Karpas-422 (cell line): ENCODE measurements at regions not wholly inside any gene's neighbourhood (a gene's known extent, or its start where the extent isn't known, plus 50 kb on each side); places are given as distances from the start of the nearest gene placed in this dataset.

Source experiments
- DNase-seq: peaks from one replicate; pipeline ENCODE4 v3.0.0-alpha.2; 2015
- H2AFZ ChIP-seq: fragments of 200-600 bp; sonication (generic); 2 replicates; pipeline ENCODE4 v1.6.1; 2014; ENCODE audit warnings: antibody characterized with exemption, low read length, mixed read lengths
- H3K27ac ChIP-seq: fragments of 200-600 bp; sonication (generic); 2 replicates; pipeline ENCODE4 v1.5.1; 2014; ENCODE audit warnings: mild to moderate bottlenecking, low read length, moderate library complexity
- H3K27me3 ChIP-seq: fragments of 200-600 bp; sonication (generic); 2 replicates; pipeline ENCODE4 v1.6.1; 2014; ENCODE audit warnings: low read length, mixed read lengths
- H3K36me3 ChIP-seq: fragments of 200-600 bp; sonication (generic); 2 replicates; pipeline ENCODE4 v1.6.1; 2014; ENCODE audit warnings: low read length, mixed read lengths; ENCODE audit not compliant: insufficient read depth
- H3K4me1 ChIP-seq: fragments of 200-600 bp; sonication (generic); 2 replicates; pipeline ENCODE4 v1.6.1; 2014; ENCODE audit warnings: mild to moderate bottlenecking, low read length, mixed read lengths
- H3K4me2 ChIP-seq: fragments of 200-600 bp; sonication (generic); 2 replicates; pipeline ENCODE4 v1.6.1; 2014; ENCODE audit warnings: low read length, low read depth, mild to moderate bottlenecking; ENCODE audit not compliant: poor library complexity, severe bottlenecking
- H3K4me3 ChIP-seq: fragments of 200-600 bp; sonication (generic); 2 replicates; pipeline ENCODE4 v1.5.1; 2014; ENCODE audit warnings: mild to moderate bottlenecking, antibody characterized with exemption, low read length, mixed read lengths
- H3K79me2 ChIP-seq: fragments of 200-600 bp; sonication (generic); 2 replicates; pipeline ENCODE4 v1.6.1; 2014; ENCODE audit warnings: mild to moderate bottlenecking, low read length, mixed read lengths
- H3K9ac ChIP-seq: fragments of 200-600 bp; sonication (generic); 2 replicates; pipeline ENCODE4 v1.6.0; 2014; ENCODE audit warnings: low read length
- H3K9me2 ChIP-seq: fragments of 200-600 bp; sonication (generic), shearing (Covaris generic); replicated peaks from 2 replicates; pipeline ENCODE4 v1.6.0; 2014; ENCODE audit warnings: mild to moderate bottlenecking, low read length, moderate library complexity; ENCODE audit not compliant: insufficient read depth
- H3K9me3 ChIP-seq: fragments of 300-700, 200-600 bp; sonication (generic); 2 replicates; pipeline ENCODE4 v1.6.1; 2014; ENCODE audit warnings: low read length, mixed read lengths
- H4K20me1 ChIP-seq: fragments of 200-600 bp; sonication (generic); 2 replicates; pipeline ENCODE4 v1.6.1; 2014; ENCODE audit warnings: mild to moderate bottlenecking, antibody characterized with exemption, low read length, low read depth; ENCODE audit not compliant: insufficient read depth

GRCh38 chr2:4175343-4175742 lies 472.0 kb downstream of the DCDC2C start:
- Histone ChIP-seq H3K9ac (no peak overlapping the region), H3K9me2 (no peaks in the 10 kb centered on the region), H3K4me2 (no peak overlapping the region), H3K79me2 (no peaks in the 10 kb centered on the region), H3K4me1 (no peaks in the 10 kb centered on the region), H3K4me3 (no peak overlapping the region), H3K9me3 (peaks cover 14% of the 10 kb centered on the region), H2AFZ (no peak overlapping the region), H3K36me3 (no peaks in the 10 kb centered on the region), H3K27ac (no peak overlapping the region), H4K20me1 (no peaks in the 10 kb centered on the region), H3K27me3 (no peaks in the 10 kb centered on the region)
- DNase-seq = peak; percentile 55

- H3K4me1 ChIP-seq = no peaks in the 10 kb centered on the region
- H3K9me2 ChIP-seq = no peaks in the 10 kb centered on the region
- no peaks in the 10 kb centered on the region for H3K27me3 ChIP-seq
- no peaks in the 10 kb centered on the region for H3K9me3 ChIP-seq
- H2AFZ ChIP-seq = no peak overlapping the region
- no peak overlapping the region for H3K4me3 ChIP-seq
- DNase-seq = no peak
- no peak overlapping the region for H3K4me2 ChIP-seq
- no peaks in the 10 kb centered on the region for H3K79me2 ChIP-seq
- H4K20me1 ChIP-seq = no peaks in the 10 kb centered on the region
- no peaks in the 10 kb centered on the region for H3K36me3 ChIP-seq
- H3K27ac ChIP-seq = no peak overlapping the region
- H3K9ac ChIP-seq = no peak overlapping the region
Observed at GRCh38 chr2:4180631-4181030, 477.3 kb downstream of the DCDC2C start.

GRCh38 chr2:4181062-4181461 lies 477.7 kb downstream of the DCDC2C start:
- Histone ChIP-seq H3K27me3 (no peaks in the 10 kb centered on the region), H3K4me2 (no peak overlapping the region), H3K9me3 (no peaks in the 10 kb centered on the region), H3K4me3 (no peak overlapping the region), H3K36me3 (no peaks in the 10 kb centered on the region), H3K27ac (no peak overlapping the region), H3K4me1 (no peaks in the 10 kb centered on the region), H2AFZ (no peak overlapping the region), H3K79me2 (no peaks in the 10 kb centered on the region), H3K9me2 (no peaks in the 10 kb centered on the region), H4K20me1 (no peaks in the 10 kb centered on the region), H3K9ac (no peak overlapping the region)
- no peak for DNase-seq

GRCh38 chr2:4188561-4188960 lies 485.2 kb downstream of the DCDC2C start:
- Histone ChIP-seq H3K4me3 (no peak overlapping the region), H3K27ac (no peak overlapping the region), H2AFZ (no peak overlapping the region), H3K9ac (no peak overlapping the region), H3K4me1 (no peaks in the 10 kb centered on the region), H3K27me3 (no peaks in the 10 kb centered on the region), H3K9me3 (no peaks in the 10 kb centered on the region), H3K4me2 (no peak overlapping the region), H3K79me2 (no peaks in the 10 kb centered on the region), H3K36me3 (no peaks in the 10 kb centered on the region), H3K9me2 (no peaks in the 10 kb centered on the region; the same call in 1 of the 2 replicates), H4K20me1 (no peaks in the 10 kb centered on the region)
- DNase-seq = no peak

GRCh38 chr2:4190548-4190947 lies 487.2 kb downstream of the DCDC2C start:
- no peak for DNase-seq
- H2AFZ ChIP-seq = no peak overlapping the region
- H3K4me2 ChIP-seq = no peak overlapping the region
- no peaks in the 10 kb centered on the region for H3K4me1 ChIP-seq
- no peaks in the 10 kb centered on the region for H3K9me3 ChIP-seq
- H3K27ac ChIP-seq = no peak overlapping the region
- H3K36me3 ChIP-seq = no peaks in the 10 kb centered on the region
- no peak overlapping the region for H3K4me3 ChIP-seq
- no peak overlapping the region for H3K9ac ChIP-seq
- H3K27me3 ChIP-seq = no peaks in the 10 kb centered on the region
- no peaks in the 10 kb centered on the region; the same call in 1 of the 2 replicates for H3K9me2 ChIP-seq
- no peaks in the 10 kb centered on the region for H4K20me1 ChIP-seq
- H3K79me2 ChIP-seq = no peaks in the 10 kb centered on the region

GRCh38 chr2:4192119-4192518 lies 488.7 kb downstream of the DCDC2C start:
- no peaks in the 10 kb centered on the region for H3K9me3 ChIP-seq
- H3K27ac ChIP-seq = no peak overlapping the region
- H3K9me2 ChIP-seq = no peaks in the 10 kb centered on the region; the same call in 1 of the 2 replicates
- H3K4me3 ChIP-seq = no peak overlapping the region
- no peak overlapping the region for H2AFZ ChIP-seq
- H3K79me2 ChIP-seq = no peaks in the 10 kb centered on the region
- no peak for DNase-seq
- H3K9ac ChIP-seq = no peak overlapping the region
- no peak overlapping the region for H3K4me2 ChIP-seq
- H4K20me1 ChIP-seq = no peaks in the 10 kb centered on the region
- H3K36me3 ChIP-seq = no peaks in the 10 kb centered on the region
- H3K4me1 ChIP-seq = no peaks in the 10 kb centered on the region
- H3K27me3 ChIP-seq = no peaks in the 10 kb centered on the region

- no peaks in the 10 kb centered on the region for H3K79me2 ChIP-seq
- DNase-seq = no peak
- H3K4me2 ChIP-seq = no peak overlapping the region
Observed at GRCh38 chr2:4214444-4215205, 511.2 kb downstream of the DCDC2C start.

GRCh38 chr2:4217737-4218136 lies 514.4 kb downstream of the DCDC2C start:
- Histone ChIP-seq H4K20me1 (no peaks in the 10 kb centered on the region), H3K4me1 (no peaks in the 10 kb centered on the region), H3K4me3 (no peak overlapping the region), H3K27ac (no peak overlapping the region), H3K36me3 (no peaks in the 10 kb centered on the region), H3K9me2 (no peaks in the 10 kb centered on the region), H3K27me3 (0 out of 2 replicates have a peak, but pooled peaks cover 4% of the 10 kb centered on the region), H3K4me2 (no peak overlapping the region), H3K9ac (no peak overlapping the region), H2AFZ (no peak overlapping the region), H3K79me2 (no peaks in the 10 kb centered on the region), H3K9me3 (no peaks in the 10 kb centered on the region)
- no peak for DNase-seq

More at GRCh38 chr2:4214444-4215205, 511.2 kb downstream of the DCDC2C start:
- Histone ChIP-seq H3K9ac (no peak overlapping the region), H2AFZ (no peak overlapping the region), H3K36me3 (no peaks in the 10 kb centered on the region), H3K4me1 (no peaks in the 10 kb centered on the region), H3K27ac (no peak overlapping the region), H3K27me3 (0 out of 2 replicates have a peak, but pooled peaks cover 4% of the 10 kb centered on the region), H4K20me1 (no peaks in the 10 kb centered on the region), H3K4me3 (no peak overlapping the region), H3K9me2 (no peaks in the 10 kb centered on the region), H3K9me3 (no peaks in the 10 kb centered on the region)
